SK-N-SH treated with all-trans-retinoic acid at 6 μM for 48 hours (cell line): ENCODE measurements at regions not wholly inside any gene's neighbourhood (a gene's known extent, or its start where the extent isn't known, plus 50 kb on each side); places are given as distances from the start of the nearest gene placed in this dataset.

Experiments
- ATAC-seq: fragments of 200-7000 bp; cut with Tn5 transposase; 3 replicates; pipeline ENCODE4 v1.9.1; 2020; ENCODE audit warnings: mild to moderate bottlenecking, moderate library complexity
- ARNTL ChIP-seq: fragments of 450-650 bp; formaldehyde crosslinking; IDR thresholded peaks from 2 replicates; pipeline ENCODE4 v1.5.0; 2020; ENCODE audit warnings: low read depth, mild to moderate bottlenecking, moderate library complexity, borderline replicate concordance
- BACH2 ChIP-seq: fragments of 250-450 bp; sonication (Bioruptor Pico); IDR thresholded peaks from 2 replicates; pipeline ENCODE4 v1.9.0; 2021; ENCODE audit warnings: mild to moderate bottlenecking, borderline replicate concordance
- CREB5 ChIP-seq: fragments of 250-450 bp; sonication (Bioruptor Pico); IDR thresholded peaks from 2 replicates; pipeline ENCODE4 v1.5.1; 2020; ENCODE audit warnings: low read depth, mild to moderate bottlenecking, moderate library complexity
- CSDC2 ChIP-seq: fragments of 250-450 bp; sonication (Bioruptor Pico); IDR thresholded peaks from 2 replicates; pipeline ENCODE4 v1.5.0; 2020; ENCODE audit warnings: mild to moderate bottlenecking, moderate library complexity
- CSRNP3 ChIP-seq: fragments of 250-450 bp; sonication (Bioruptor Pico); IDR thresholded peaks from 2 replicates; pipeline ENCODE4 v1.5.1; 2021; ENCODE audit warnings: mild to moderate bottlenecking, moderate library complexity
- ESRRG ChIP-seq: fragments of 250-450 bp; sonication (Bioruptor Pico); IDR thresholded peaks from 2 replicates; pipeline ENCODE4 v1.6.1; 2021; ENCODE audit warnings: mild to moderate bottlenecking
- GLIS3 ChIP-seq: fragments of 250-450 bp; sonication (Bioruptor Pico); IDR thresholded peaks from 2 replicates; pipeline ENCODE4 v1.5.0; 2020; ENCODE audit warnings: mild to moderate bottlenecking, moderate library complexity
- ISL1 ChIP-seq: fragments of 250-450 bp; sonication (Bioruptor Pico); IDR thresholded peaks from 2 replicates; pipeline ENCODE4 v2.1.2; 2022; ENCODE audit warnings: mild to moderate bottlenecking, moderate library complexity
- OSR1 ChIP-seq: fragments of 250-450 bp; sonication (Bioruptor Pico); IDR thresholded peaks from 2 replicates; pipeline ENCODE4 v1.8.0; 2022; ENCODE audit warnings: moderate library complexity, mild to moderate bottlenecking, inconsistent platforms
- POU6F1 ChIP-seq: fragments of 250-450 bp; sonication (Bioruptor Pico); IDR thresholded peaks from 2 replicates; pipeline ENCODE4 v1.8.0; 2021; ENCODE audit warnings: low read depth, mild to moderate bottlenecking, moderate library complexity, borderline replicate concordance
- PPARA ChIP-seq: fragments of 250-450 bp; sonication (Bioruptor Pico); IDR thresholded peaks from 2 replicates; pipeline ENCODE4 v1.5.0; 2020; ENCODE audit warnings: mild to moderate bottlenecking, borderline replicate concordance
- RARB ChIP-seq: fragments of 250-450 bp; sonication (Bioruptor Pico); IDR thresholded peaks from 2 replicates; pipeline ENCODE4 v1.8.0; 2021; ENCODE audit warnings: mild to moderate bottlenecking, moderate library complexity
- SNAI2 ChIP-seq: fragments of 250-450 bp; sonication (Bioruptor Pico); IDR thresholded peaks from 2 replicates; pipeline ENCODE4 v1.5.0; 2020; ENCODE audit warnings: mild to moderate bottlenecking, moderate library complexity
- TCF4 ChIP-seq: fragments of 250-450 bp; sonication (Bioruptor Pico); IDR thresholded peaks from 2 replicates; pipeline ENCODE4 v1.8.0; 2021; ENCODE audit warnings: mild to moderate bottlenecking, moderate library complexity, borderline replicate concordance
- TOX ChIP-seq: fragments of 250-450 bp; sonication (Bioruptor Pico); IDR thresholded peaks from 2 replicates; pipeline ENCODE4 v1.8.0; 2021; ENCODE audit warnings: mild to moderate bottlenecking, moderate library complexity, borderline replicate concordance
- TSHZ2 ChIP-seq: fragments of 250-450 bp; sonication (Bioruptor Pico); IDR thresholded peaks from 2 replicates; pipeline ENCODE4 v1.5.0; 2020; ENCODE audit warnings: mild to moderate bottlenecking, moderate library complexity
- ZC3H10 ChIP-seq: fragments of 250-450 bp; sonication (Bioruptor Pico); IDR thresholded peaks from 2 replicates; pipeline ENCODE4 v1.5.1; 2021; ENCODE audit warnings: mild to moderate bottlenecking, moderate library complexity
- ZFP3 ChIP-seq: fragments of 250-450 bp; sonication (Bioruptor Pico); IDR thresholded peaks from 2 replicates; pipeline ENCODE4 v1.5.0; 2020; ENCODE audit warnings: mild to moderate bottlenecking, moderate library complexity
- ZFP30 ChIP-seq: fragments of 450-650 bp; formaldehyde crosslinking; IDR thresholded peaks from 2 replicates; pipeline ENCODE4 v1.5.0; 2022; ENCODE audit warnings: mild to moderate bottlenecking, moderate library complexity
- ZNF565 ChIP-seq: fragments of 450-650 bp; formaldehyde crosslinking; conservative IDR thresholded peaks from 2 replicates; pipeline ENCODE4 v1.5.0; 2020; ENCODE audit warnings: low read depth, mild to moderate bottlenecking, moderate library complexity
- ZNF70 ChIP-seq: fragments of 450-650 bp; formaldehyde crosslinking; IDR thresholded peaks from 2 replicates; pipeline ENCODE4 v1.5.0; 2020; ENCODE audit warnings: mild to moderate bottlenecking, moderate library complexity

GRCh38 chr16:17850581-17851250 is 380.0 kb upstream of the XYLT1 start:
- no peak for ATAC-seq

GRCh38 chr16:17847234-17847795 is 376.6 kb upstream of the XYLT1 start:
- ATAC-seq, result no peak
- no peak for TF ChIP-seq ESRRG (CRISPR knock-in tag)
- TF ChIP-seq OSR1, result no peak
- TF ChIP-seq SNAI2, result no peak
- TF ChIP-seq ZFP30 (CRISPR knock-in tag), result no peak
- no peak for TF ChIP-seq POU6F1
- no peak for TF ChIP-seq BACH2 (CRISPR knock-in tag)
- no peak for TF ChIP-seq ZNF70 (CRISPR knock-in tag)
- no peak for TF ChIP-seq TOX (CRISPR knock-in tag)
- no peak for TF ChIP-seq ZNF565
- TF ChIP-seq CSDC2 (CRISPR knock-in tag), result no peak
- TF ChIP-seq ZC3H10, result no peak
- TF ChIP-seq, all 23 proteins: peak for 0

More at GRCh38 chr16:17850581-17851250, 380.0 kb upstream of the XYLT1 start:
- TF ChIP-seq SNAI2 (no peak), BACH2 (CRISPR knock-in tag) (no peak), GLIS3 (CRISPR knock-in tag) (no peak), ZFP3 (CRISPR knock-in tag) (no peak), ZFP30 (CRISPR knock-in tag) (no peak), TSHZ2 (CRISPR knock-in tag) (no peak), ZNF70 (CRISPR knock-in tag) (no peak), CREB5 (CRISPR knock-in tag) (no peak), CSRNP3 (CRISPR knock-in tag) (no peak), ISL1 (CRISPR knock-in tag) (no peak), OSR1 (no peak), RARB (CRISPR knock-in tag) (no peak), ESRRG (CRISPR knock-in tag) (no peak), ZC3H10 (no peak), TCF4 (CRISPR knock-in tag) (no peak), TOX (CRISPR knock-in tag) (no peak), CSDC2 (CRISPR knock-in tag) (no peak), ZNF565 (no peak), PPARA (CRISPR knock-in tag) (no peak)

GRCh38 chr16:17846030-17846429 is 375.3 kb upstream of the XYLT1 start:
- TF ChIP-seq ESRRG (CRISPR knock-in tag) (no peak), PPARA (CRISPR knock-in tag) (no peak), RARB (CRISPR knock-in tag) (no peak), CREB5 (CRISPR knock-in tag) (no peak), SNAI2 (no peak), TCF4 (CRISPR knock-in tag) (no peak), ARNTL (CRISPR knock-in tag) (no peak), TOX (CRISPR knock-in tag) (no peak)
- no peak for ATAC-seq
